ENCODE measurements at regions not wholly inside any gene's neighbourhood (a gene's known extent, or its start where the extent isn't known, plus 50 kb on each side); places are given as distances from the start of the nearest gene placed in this dataset.

- no peak for DNase-seq (ENCODE audit: low read depth)
These were observed 113.9 kb upstream of the PRSS58 start for GRCh38 chr7:142371586-142372377.

GRCh38 chr7:142365410-142365842, 107.6 kb upstream of the PRSS58 start:
- DNase-seq (ENCODE audit: low read depth): no peak

GRCh38 chr7:142364551-142364950, 106.7 kb upstream of the PRSS58 start:
- no peak for DNase-seq (ENCODE audit: low read depth)

GRCh38 chr7:142362349-142362748, 104.5 kb upstream of the PRSS58 start:
- no peak for DNase-seq (ENCODE audit: low read depth)

GRCh38 chr7:142359694-142360279, 101.9 kb upstream of the PRSS58 start:
- no peak for DNase-seq (ENCODE audit: low read depth)

GRCh38 chr7:142357953-142358520, 100.2 kb upstream of the PRSS58 start:
- DNase-seq (ENCODE audit: low read depth): no peak

- no peak for DNase-seq (ENCODE audit: low read depth)
These were observed 98.3 kb upstream of the PRSS58 start for GRCh38 chr7:142356166-142356565.

GRCh38 chr7:142355328-142355727, 97.5 kb upstream of the PRSS58 start:
- no peak for DNase-seq (ENCODE audit: low read depth)

- DNase-seq (ENCODE audit: low read depth): no peak
These were observed 95.5 kb upstream of the PRSS58 start for GRCh38 chr7:142353147-142354060.

- DNase-seq (ENCODE audit: low read depth): no peak
These were observed 94.7 kb upstream of the PRSS58 start for GRCh38 chr7:142352543-142352942.

- DNase-seq (ENCODE audit: low read depth): no peak
These were observed 93.3 kb upstream of the PRSS58 start for GRCh38 chr7:142351145-142351544.

GRCh38 chr7:142349670-142350405, 92.0 kb upstream of the PRSS58 start:
- no peak for DNase-seq (ENCODE audit: low read depth)

GRCh38 chr7:142348921-142349405, 91.1 kb upstream of the PRSS58 start:
- no peak for DNase-seq (ENCODE audit: low read depth)

GRCh38 chr7:142348100-142348499, 90.2 kb upstream of the PRSS58 start:
- no peak for DNase-seq (ENCODE audit: low read depth)

- no peak for DNase-seq (ENCODE audit: low read depth)
These were observed 89.2 kb upstream of the PRSS58 start for GRCh38 chr7:142347091-142347490.

- DNase-seq (ENCODE audit: low read depth): no peak
These were observed 88.0 kb upstream of the PRSS58 start for GRCh38 chr7:142345811-142346210.

- DNase-seq (ENCODE audit: low read depth): no peak
These were observed 81.0 kb upstream of the PRSS58 start for GRCh38 chr7:142338633-142339501.

GRCh38 chr7:142337054-142338001, 79.5 kb upstream of the PRSS58 start:
- DNase-seq (ENCODE audit: low read depth): no peak

- DNase-seq (ENCODE audit: low read depth): no peak
These were observed 76.9 kb upstream of the PRSS58 start for GRCh38 chr7:142334806-142335205.

Data from activated gamma-delta T cell treated with anti-CD3 and anti-CD28 coated beads, Interleukin-2, amount 50 U/mL, for 16 hours (primary cell).